ENCODE measurements at regions not wholly inside any gene's neighbourhood (a gene's known extent, or its start where the extent isn't known, plus 50 kb on each side); places are given as distances from the start of the nearest gene placed in this dataset.

GRCh38 chr2:22513563-22513962 is 871.4 kb upstream of the KLHL29 start:
- intact Hi-C loops (cut with micrococcal nuclease) (no loop called here), dilution Hi-C loops (cut with HindIII; ENCODE audit: low sequenced_read_pairs, unreplicated experiment) (no loop called here), in situ Hi-C loops (cut with MboI; ENCODE audit: low sequenced_read_pairs) (no loop called here)
- H3K27me3 ChIP-seq (ENCODE audit: control insufficient read depth, insufficient read depth, low read length) = no peaks in the 10 kb centered on the region
- H2AK9ac ChIP-seq (replicated peaks; ENCODE audit: low read depth, low read length, poor library complexity) = no peak overlapping the region
- DNase-seq (no peak), ATAC-seq (ENCODE audit: low read depth) (no peak)
- POLR2A ChIA-PET (ENCODE audit: unreplicated experiment) = no interaction called here
- H3K4me2 ChIP-seq (ENCODE audit: low read depth, low read length) = no peak overlapping the region
- no peaks in the 10 kb centered on the region for H3K4me1 ChIP-seq (ENCODE audit: control insufficient read depth, insufficient read depth, low read length)
- CTCF ChIA-PET = no interaction called here
- peaks cover 5% of the 10 kb centered on the region for H3K9me3 ChIP-seq (ENCODE audit: control insufficient read depth, insufficient read depth, low read length)
- no peak overlapping the region for H2BK5ac ChIP-seq (ENCODE audit: low read depth, low read length, poor library complexity, severe bottlenecking)
- no peaks in the 10 kb centered on the region for H3K36me3 ChIP-seq (ENCODE audit: control insufficient read depth, insufficient read depth, low read length)
- no peak overlapping the region for H3K56ac ChIP-seq (ENCODE audit: extremely low read depth, insufficient read depth, low read length)
- H4K91ac ChIP-seq (ENCODE audit: insufficient read depth, low read depth, low read length) = no peak overlapping the region
- no peak overlapping the region for H2BK20ac ChIP-seq (ENCODE audit: low read depth, low read length)
- H3K4ac ChIP-seq (ENCODE audit: low read depth, low read length) = no peak overlapping the region
- no peak overlapping the region for H3K9ac ChIP-seq (ENCODE audit: low read depth, low read length)
- H3K79me1 ChIP-seq (ENCODE audit: low read depth in 1 of 2, low read length in 2 of 2) = no peaks in the 10 kb centered on the region
- no peak overlapping the region for H2BK15ac ChIP-seq (ENCODE audit: low read depth, low read length)
- H3K4me3 ChIP-seq (ENCODE audit: insufficient read depth, low read depth, low read length) = no peak overlapping the region
- no TSS peak for BruUV-seq (replicated peaks)
- H3K14ac ChIP-seq (replicated peaks; ENCODE audit: low read depth, low read length) = no peak overlapping the region
- H3K27ac ChIP-seq (ENCODE audit: insufficient read depth, low read length) = no peak overlapping the region
- H3K9me1 ChIP-seq (ENCODE audit: insufficient read depth, low read length) = no peaks in the 10 kb centered on the region
- no peak overlapping the region for H2AK5ac ChIP-seq (ENCODE audit: low read depth, low read length)
- no peak overlapping the region for H2AFZ ChIP-seq (replicated peaks; ENCODE audit: low read length, poor library complexity)
- TF ChIP-seq ELK1 (IDR thresholded peaks at IDR 0.05; ENCODE audit: borderline replicate concordance, low read depth, low read length) = no peak
- no peak for TF ChIP-seq SMC3 (IDR thresholded peaks at IDR 0.05; ENCODE audit: low read depth, low read length)
- no peak for TF ChIP-seq RCOR1 (IDR thresholded peaks at IDR 0.05; ENCODE audit: insufficient replicate concordance, low read length)
- no peak for TF ChIP-seq MXI1 (IDR thresholded peaks at IDR 0.05; ENCODE audit: borderline replicate concordance, low read depth, low read length)
- no peak for TF ChIP-seq CTCF (conservative IDR thresholded peaks at IDR 0.05; ENCODE audit: low read depth, low read length)
- no peak for TF ChIP-seq NFE2L2 (IDR thresholded peaks at IDR 0.05; ENCODE audit: low read depth, low read length)
- TF ChIP-seq CHD1 (IDR thresholded peaks at IDR 0.05; ENCODE audit: low read depth, low read length) = no peak
- TF ChIP-seq, protein P1, sequence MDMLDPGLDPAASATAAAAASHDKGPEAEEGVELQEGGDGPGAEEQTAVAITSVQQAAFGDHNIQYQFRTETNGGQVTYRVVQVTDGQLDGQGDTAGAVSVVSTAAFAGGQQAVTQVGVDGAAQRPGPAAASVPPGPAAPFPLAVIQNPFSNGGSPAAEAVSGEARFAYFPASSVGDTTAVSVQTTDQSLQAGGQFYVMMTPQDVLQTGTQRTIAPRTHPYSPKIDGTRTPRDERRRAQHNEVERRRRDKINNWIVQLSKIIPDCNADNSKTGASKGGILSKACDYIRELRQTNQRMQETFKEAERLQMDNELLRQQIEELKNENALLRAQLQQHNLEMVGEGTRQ (IDR thresholded peaks at IDR 0.05; ENCODE audit: low read depth, low read length) = no peak
- no peak for TF ChIP-seq BHLHE40 (IDR thresholded peaks at IDR 0.05; ENCODE audit: low read depth, low read length)
- no peak for TF ChIP-seq RFX5 (IDR thresholded peaks at IDR 0.05; ENCODE audit: low read depth, low read length)
- no peak for TF ChIP-seq MAFK (IDR thresholded peaks at IDR 0.05; ENCODE audit: low read depth, low read length)
- H4K8ac ChIP-seq (ENCODE audit: low read depth in 2 of 2, low read length in 2 of 2) = no peak overlapping the region
- H2BK120ac ChIP-seq (ENCODE audit: low read depth, low read length) = no peak overlapping the region
- H3K23ac ChIP-seq (ENCODE audit: low read depth, low read length) = no peak overlapping the region
- no peak overlapping the region for H4K5ac ChIP-seq (ENCODE audit: low read depth, low read length)
- no peaks in the 10 kb centered on the region for H4K20me1 ChIP-seq (ENCODE audit: insufficient read depth, low read length)
- no peak overlapping the region for H3K18ac ChIP-seq (ENCODE audit: low read depth, low read length)
- WGBS, 2 experiments (ENCODE audit: extremely low coverage in 2 of 2, insufficient read length in 1 of 2) = 100% methylated on average over 1 of the region's 4 CpGs; no CpG with 5 or more reads in 1 of the 2 experiments

Measured in IMR-90 (cell line).